CD4-positive, alpha-beta T cell treated with Interleukin-2 at 100 ng/mL for 4 hours (primary cell): ENCODE measurements at regions not wholly inside any gene's neighbourhood (a gene's known extent, or its start where the extent isn't known, plus 50 kb on each side); places are given as distances from the start of the nearest gene placed in this dataset.
A peak's percentile ranks its signal among the peaks of the same experiment; 100 is the strongest.
"Not testable (repeated sequence)": the region's sequence is repeated elsewhere in the genome, so short reads cannot be mapped to it uniquely, and the experiment has no call there.

ENCODE experiments used
- DNase-seq: peaks from one replicate; pipeline ENCODE4 v3.0.0-alpha.2; 2020; ENCODE audit warnings: low spot score

DNA sequence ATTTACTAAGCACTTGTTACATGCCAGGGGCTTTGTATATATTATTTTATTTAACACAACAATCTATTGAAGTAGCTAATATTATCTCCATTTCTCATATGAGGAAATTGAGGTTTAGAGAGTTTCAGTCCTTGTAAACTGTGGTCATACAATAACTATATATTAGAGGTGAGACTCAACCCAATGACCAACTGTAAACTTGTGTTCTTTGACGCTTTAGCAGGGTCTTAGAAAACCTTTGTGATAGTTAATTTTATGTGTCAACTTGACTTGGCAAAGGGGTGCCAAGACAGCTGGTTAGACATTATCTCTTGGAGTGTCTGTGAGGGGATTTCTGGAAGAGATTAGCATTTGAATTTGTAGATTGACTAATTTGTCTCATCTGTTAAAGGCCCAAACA is 252.4 kb upstream of the B3GALT2 start:
- no peak for DNase-seq

DNA sequence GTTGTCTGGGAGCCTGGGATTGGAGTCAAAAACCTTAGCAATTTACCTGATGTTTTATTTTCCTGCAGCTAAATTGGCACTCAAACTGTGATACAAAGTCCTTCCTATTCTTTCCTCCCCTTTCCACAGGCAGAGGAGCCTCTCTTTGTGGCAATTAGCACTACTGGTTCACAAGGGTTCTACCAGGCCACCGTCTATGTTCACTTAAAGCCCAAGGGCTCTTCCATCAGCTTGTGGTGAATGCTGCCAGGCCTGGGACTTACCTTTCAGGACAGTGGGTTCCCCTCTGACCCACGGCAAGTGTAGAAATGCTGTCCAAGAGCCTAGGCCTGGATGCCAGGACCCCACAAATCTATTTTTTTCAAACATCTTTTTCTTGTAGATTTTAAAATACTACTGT is 251.9 kb upstream of the B3GALT2 start:
- no peak for DNase-seq

DNA sequence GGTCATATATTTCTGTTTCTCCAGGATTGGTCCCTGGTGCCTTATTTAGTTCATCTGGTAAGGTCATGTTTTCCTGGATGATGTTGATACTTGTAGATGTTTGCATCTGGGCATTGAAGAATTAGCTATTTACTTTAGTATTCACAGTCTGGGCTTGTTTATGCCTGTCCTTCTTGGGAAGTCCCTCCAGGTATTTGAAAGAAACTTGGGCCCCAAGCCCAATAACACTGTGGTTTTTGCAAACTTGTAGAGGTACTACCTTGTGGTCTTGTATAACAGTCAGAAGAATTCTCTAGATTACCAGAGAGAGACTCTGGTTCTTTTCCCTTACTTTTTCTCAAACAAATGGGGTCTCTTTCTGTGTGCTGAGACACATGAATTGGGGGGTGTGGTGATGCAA is 251.4 kb upstream of the B3GALT2 start:
- DNase-seq = peak; percentile 28

DNA sequence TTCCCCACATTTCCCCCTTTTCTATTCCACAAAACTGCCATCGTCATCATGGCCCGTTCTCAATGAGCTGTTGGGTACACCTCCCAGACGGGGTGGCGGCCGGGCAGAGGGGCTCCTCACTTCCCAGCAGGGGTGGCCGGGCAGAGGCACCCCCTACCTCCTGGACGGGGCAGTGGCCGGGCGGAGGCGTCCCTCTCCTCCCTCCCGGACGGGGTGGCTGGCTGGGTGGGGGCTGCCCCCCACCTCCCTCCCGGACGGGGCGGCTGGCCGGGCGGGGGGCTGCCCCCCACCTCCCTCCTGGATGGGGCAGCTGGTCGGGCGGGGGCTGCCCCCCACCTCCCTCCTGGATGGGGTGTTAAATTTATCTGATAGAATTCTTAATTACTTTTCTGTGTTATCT is 250.9 kb upstream of the B3GALT2 start:
- DNase-seq = not testable (repeated sequence)

DNA sequence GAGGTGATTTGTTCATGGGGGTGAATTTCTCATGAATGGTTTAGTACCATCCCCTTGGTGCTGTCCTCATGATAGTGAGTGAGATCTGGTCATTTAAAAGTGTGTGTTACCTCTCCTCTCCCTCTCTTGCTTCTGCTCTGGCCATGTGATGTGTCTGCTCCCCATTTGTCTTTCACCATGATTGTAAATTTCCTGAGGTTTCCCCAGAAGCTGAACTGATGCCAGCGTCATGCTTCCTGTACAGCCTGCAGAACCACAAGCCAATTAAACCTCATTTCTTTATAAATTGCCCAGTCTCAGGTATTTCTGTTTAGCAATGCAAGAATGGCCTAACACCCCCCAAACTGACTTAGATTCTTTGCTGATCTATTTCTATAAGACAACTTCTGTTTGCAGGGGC is 249.4 kb upstream of the B3GALT2 start:
- no peak for DNase-seq

DNA sequence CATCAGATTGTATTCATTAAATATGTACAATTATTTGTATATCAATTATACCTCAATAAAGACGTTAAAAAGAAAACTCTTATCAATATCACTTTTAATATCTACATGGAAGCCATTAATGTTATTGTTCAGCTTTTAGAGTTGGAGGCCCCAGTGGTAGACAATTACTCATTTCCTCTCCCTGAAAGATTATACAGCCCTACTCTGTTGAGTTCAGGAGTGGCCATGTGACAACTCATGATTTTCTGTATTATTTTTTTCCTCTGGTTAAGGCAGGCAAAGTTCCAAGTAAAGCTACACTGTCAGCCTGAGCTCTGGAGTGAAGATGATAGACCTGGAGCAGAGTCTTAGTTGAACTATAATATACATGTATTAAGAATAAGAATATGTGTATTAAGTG is 247.9 kb upstream of the B3GALT2 start:
- no peak for DNase-seq

DNA sequence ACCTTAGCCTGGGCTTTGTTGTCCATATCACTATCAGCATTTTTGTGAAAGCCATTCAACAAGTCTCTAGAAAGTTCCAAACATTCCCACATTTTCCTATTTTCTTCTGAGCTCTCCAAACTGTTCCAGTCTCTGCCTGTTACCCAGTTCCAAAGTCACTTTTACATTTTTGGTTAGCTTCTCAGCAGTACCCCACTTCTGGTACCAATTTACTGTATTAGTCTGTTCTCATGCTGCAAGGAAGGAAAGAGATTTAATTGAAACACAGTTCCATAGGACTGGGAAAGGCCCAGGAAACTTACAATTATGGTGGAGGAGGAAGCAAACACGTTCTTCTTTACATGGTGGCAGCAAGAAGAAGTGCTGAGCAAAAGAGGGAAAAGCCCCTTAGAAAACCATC is 247.2 kb upstream of the B3GALT2 start:
- DNase-seq = no peak

DNA sequence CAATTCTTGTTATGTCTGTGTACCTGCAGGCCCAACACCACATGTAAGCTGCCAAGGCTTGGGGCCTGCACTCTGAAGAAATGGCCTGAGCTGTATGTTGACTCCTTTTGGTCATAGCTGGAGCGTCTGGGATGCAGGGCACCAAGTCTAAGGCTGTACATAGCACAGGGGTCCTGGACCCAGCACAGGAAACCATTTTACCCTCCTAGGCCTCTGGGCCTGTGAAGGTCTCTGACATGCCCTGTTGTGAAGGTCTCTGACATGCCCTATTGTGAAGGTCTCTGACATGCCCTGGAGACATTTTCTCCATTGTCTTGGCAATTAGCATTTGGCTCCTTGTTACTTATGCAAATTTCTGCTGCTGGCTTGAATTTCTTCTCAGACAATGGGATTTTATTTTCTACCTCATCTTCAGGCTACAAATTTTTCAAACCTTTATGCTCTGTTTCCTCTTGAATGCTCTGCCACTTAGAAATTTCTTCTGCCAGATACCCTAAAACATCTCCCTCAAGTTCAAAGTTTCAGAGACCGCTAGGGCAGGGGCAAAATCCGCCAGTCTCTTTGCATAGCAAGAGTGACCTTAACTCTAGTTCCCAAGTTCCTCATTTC is 246.7 kb upstream of the B3GALT2 start:
- DNase-seq = no peak

DNA sequence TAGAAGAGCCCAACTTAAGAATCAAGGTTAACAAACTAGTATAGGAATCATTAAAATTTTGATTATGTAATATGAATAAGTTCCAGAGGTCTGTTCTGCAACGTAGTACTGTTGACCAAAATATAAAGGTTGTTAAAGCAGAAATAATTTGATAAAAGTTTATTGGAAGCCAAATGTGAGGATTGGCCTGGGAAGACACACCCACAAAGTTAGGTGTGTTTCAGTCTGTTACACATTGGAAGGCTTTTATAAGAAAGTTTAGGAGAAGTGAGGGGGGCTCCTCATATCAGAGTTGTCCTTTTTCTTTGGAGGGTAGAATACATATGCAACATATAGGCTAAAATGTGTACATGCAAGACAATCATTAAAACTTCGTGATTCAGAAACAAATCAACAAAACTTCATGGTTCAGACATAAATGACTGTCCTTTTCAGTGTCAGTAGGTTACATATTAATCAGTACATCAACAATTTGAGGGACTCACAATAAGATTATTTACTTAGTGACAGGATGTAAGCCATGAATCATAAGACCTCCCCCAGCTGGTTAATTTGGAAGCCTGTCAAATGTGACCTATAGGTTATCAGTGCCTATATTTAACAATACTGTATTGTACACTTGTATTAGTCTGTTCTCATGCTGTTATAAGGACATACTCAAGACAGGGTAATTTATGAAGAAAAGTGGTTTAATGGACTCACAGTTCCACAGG is 245.0 kb upstream of the B3GALT2 start:
- DNase-seq = no peak

DNA sequence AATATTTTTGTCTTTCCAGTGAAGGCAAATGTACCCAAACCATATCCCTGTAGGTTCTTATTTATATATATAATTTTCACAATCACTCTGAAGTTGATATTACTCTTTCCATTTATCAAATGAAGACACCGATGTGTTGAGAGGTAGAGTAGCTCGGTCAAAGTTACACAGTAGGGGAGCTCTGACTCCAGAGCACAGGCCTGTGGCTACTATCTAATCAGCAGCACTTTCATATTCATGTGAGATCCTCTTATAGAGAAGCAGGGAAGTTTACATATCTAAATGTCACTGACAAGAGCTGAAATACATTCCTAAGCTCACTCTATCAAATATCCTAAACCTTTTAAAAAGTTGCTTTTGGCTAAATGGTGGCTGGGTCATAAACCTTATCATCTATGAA is 241.1 kb upstream of the B3GALT2 start:
- no peak for DNase-seq

DNA sequence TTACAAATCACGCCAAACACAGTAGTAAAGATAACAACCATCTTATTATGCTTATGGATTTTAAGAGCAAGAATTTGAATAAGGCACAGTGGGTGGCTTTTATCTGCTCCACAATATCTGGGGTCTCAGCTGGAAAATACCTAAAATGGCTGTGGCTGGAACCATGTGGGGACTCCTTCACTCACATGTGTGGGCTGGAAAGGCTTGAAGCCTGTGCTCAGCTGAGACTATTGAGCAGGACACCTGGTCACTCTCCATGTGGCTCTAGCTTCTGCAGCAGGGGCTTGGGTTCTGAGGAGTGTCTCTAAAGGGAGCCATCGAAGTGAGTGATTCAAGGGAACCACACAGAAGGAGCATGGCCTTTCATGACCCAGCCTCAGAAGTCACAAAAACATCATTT is 239.6 kb upstream of the B3GALT2 start:
- no peak for DNase-seq

DNA sequence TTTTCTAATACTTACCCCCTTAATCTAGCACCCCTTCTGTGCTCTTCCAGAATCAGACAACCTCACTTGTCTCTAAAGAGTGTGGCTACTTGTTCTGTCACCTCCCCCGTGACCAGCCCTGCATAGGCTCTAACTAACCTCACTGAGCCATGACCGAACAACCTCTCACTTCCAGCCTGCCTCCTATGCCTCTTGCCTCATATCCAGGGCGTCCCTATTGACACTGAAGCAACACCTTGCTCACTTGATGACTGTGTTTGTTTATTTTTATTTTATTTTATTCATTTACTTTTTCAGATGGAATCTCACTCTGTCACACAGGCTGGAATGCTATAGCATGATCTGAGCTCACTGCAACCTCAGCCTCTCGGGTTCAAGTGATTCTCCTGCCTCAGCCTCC is 235.1 kb upstream of the B3GALT2 start:
- DNase-seq = no peak

DNA sequence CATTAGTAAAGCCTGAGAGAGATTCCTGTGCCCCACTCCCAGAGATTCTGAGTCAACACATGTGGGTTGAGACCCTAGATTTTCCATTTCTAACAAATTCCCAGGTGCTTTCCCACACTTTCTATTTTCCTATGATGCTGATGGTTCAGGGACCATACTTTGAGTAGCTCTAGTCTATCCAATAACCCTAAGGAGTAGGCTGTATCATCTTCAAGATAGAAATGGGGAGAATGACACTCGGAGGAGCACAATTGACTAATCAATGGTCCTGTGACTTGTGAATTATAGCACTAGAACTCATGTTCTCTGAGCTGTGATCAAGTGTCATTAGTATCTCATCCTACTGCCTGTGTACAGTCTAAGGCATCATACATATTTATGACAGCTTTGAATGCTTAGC is 232.9 kb upstream of the B3GALT2 start:
- no peak for DNase-seq

DNA sequence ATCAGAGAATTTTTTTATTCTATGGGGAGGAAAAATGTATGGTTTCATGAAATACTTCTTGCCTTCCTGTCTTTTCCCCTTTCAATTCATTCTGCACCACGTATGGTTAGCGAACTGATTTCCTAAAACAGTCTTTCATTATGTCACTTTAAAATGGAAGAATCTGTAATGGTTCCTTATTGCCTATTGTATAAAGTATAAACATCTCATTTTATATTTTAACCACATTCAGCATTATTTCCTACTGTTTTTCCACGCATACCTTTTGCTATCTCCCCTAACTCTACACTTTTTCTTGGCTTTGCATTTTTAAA is 232.3 kb upstream of the B3GALT2 start:
- no peak for DNase-seq

DNA sequence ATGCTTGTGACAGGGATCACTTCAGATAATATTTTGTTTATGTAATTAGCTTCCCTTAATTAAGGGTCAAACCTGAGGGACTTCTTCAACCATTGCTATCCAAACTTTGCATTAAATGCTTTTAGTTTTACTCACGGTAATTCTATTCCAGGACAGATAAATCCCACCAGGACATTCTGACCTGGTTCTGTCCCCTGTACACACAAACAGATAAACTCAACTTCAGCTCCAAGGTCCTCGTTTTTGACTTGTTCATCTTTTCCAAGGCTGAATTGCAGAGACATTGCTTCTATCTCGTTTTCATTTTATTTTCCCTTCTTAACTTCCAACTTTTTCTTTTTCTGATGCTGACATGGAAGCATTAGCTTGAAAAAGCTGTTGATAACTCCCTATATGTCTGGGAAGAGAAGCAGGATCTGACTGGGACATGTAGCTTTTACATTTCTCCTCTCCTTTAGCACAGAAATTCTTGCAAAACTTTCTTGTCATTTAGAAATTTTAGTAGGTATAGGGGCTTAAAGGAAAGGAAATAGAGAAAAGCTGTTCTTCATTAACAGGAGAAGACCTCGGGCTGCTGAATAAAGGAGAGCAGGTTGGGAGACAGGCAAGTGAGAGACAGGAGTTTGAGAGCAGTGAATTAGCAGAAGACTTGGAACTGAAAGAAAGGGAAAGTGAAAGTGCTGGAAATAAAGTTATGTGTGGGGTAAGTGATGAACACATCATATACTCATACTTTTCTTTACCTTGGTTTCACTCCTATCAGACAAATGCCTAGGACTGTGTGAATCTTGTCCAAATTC is 231.7 kb upstream of the B3GALT2 start:
- peak; percentile 54 for DNase-seq

DNA sequence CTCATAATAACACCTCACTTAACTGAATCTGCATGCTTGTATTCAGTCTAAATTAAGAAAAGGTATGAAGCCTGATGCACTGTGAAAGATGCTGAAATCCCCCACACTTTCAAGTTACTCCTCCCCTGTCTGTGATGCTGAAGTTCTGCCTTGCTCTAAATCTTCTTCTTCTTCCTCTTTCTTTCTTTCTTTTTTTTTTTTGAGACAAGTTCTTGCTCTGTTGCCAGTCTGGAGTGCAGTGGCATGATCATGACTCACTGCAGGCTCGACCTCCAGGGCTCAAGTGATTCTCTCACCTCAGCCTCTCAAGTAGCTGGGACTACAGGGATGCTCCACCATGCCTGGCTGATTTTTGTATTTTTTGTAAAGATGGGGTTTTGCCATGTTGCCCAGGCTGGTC is 231.0 kb upstream of the B3GALT2 start:
- DNase-seq = peak; percentile 47

DNA sequence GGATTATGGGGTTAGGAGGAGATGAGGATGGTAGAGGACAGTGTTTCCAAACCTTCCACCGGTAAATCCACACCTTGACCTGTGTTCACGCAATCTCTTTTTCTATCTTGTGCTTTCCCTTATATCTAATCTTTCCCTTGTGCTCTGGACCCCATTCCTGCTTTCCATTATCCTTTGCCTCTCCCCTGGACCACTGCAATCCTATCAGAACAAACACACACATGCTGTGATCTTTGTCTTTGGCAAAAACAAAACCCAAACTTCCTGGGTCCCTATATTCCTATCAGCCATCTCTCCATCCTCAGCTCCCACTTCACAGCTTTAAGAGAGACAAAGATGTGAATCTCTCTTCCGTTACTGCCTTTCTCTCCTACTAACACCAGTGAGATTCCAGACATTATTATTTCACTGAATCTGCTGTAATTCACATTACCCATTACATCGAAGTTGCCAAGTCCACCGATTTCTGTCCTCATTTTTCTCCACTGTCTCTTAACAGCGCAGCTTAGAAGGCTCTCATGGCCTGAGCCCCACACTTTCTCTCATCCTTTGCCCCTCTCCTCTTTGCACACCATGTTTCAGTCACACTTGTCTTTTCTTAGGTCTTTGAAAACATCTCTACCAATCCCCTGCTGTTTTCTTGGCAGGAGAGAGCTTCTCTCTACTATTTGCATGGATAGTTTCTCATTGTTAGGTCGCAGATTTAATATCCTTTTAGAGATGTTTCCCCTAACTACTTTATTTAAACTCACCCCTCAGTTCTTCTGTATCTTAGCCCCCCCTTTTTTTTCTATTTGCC is 230.0 kb upstream of the B3GALT2 start:
- DNase-seq = no peak

DNA sequence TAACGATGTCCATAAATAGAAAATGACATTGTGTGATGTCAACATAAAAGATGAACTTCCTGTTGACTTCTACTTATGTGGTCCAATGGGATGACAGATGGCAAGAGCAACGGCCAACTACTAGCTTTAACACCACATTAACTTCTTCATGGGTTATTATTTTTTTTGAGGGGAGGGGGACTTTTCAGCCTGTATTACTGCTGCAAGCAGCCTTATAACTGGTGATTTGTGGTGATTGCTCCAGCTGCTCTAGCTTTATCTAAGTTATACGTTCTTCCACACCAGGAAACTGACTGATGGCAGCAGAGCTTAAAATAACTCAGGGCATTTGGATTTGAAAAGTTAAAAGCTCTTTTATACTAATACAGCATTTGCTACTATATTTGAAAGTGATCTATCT is 228.8 kb upstream of the B3GALT2 start:
- DNase-seq = no peak

DNA sequence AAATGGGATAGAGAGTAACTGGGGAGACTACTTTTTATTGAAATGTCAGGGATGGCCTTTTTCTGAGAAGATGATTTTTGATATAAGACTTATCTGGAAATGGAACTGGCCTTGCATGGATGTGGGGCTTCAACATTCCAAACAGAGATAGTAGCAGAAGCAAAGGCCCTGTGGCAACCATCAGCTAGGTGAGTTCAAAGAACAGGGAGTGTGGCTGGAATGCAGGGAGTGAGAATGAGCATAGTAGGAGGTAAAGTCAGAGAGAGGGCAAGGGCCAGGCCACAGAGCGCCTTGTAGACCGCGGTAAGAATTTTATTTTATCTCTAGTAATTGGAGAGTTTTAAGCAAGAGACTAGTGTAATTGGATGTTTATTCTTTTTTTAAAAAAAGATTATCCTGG is 227.0 kb upstream of the B3GALT2 start:
- DNase-seq = no peak

DNA sequence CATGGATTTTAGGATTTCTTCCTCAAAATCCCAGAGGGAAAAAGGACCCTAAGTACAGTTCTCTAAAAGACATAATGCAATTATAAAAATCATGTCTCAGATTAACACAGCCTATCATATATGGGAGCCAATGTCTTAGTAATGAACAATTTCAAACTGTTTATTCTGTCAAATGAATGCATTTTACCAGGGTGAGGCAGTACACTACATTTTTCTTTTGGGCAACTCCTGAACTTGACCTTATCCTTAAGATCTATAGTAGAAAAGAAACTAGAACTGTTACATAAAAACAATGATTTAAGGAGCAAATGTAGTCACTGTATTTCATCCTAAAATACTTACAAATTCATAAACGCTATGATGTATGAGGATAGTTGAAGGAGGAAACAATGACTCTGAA is 226.3 kb upstream of the B3GALT2 start:
- no peak for DNase-seq

DNA sequence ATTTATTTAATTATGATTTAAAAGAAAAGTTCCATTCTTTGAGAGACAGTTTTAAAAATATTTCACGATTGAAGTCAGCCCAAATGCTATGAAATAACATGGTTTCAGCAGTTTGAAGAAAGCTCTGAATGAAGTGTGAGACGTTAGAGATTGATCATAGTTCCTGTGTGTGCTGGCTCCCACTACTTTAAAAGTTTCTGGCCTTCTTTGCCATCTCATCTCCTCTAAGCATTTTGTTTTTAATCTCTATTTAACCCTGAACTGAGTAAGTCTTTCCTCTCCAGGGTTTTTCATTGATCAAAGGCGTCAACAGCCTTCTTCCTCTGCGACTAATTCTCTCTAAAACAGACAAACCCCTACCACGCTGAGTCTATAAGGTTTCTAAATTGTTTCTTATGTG is 225.3 kb upstream of the B3GALT2 start:
- DNase-seq = peak; percentile 50

DNA sequence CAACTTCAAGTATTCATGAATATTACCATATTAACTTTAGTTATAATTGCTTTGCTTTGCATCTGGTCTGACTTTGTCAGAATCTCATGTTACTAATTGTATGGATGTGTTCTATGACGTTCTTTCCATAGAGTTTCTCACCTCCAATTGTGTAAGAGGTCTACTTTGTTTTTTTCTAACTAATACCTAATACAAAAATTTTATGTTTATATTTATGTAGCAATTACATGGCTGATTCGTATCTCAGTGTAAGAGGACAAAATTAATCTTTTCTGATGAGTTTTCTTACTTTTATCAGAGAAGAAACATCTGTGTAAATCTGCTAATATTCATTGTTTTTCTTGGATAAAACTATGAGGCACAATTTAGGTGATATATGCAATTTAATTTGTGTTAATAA is 224.8 kb upstream of the B3GALT2 start:
- DNase-seq = no peak

DNA sequence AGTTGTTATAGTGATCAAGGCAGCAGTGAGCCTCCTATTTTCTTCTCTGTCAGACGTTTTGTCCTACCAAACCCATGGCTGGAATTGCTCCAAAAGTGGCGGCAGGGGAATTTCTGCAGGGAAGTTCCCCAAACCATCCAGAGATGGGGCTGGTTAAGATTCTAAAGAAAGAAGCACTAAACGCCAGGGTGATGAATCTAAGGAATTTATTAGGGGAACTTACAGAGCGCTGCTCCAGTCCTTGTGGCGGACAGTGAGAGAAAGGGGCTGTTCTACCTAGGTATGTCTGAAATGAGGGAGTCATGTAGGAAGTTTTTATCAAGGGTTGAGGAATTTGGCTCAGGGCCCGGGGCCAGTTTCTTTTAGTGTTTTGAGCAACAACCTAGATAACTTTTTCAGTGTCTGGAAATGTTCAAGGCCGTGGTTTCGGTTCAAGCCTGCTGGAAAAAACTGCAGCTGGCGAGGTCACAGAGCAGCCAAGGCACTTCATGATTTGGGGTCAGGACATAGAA is 222.4 kb upstream of the B3GALT2 start:
- DNase-seq = no peak
